Adrenal gland (tissue), 5 donors: ENCODE measurements at regions not wholly inside any gene's neighbourhood (a gene's known extent, or its start where the extent isn't known, plus 50 kb on each side); places are given as distances from the start of the nearest gene placed in this dataset.

Source experiments
- POLR2A ChIP-seq, 2 donors: fragments of 450-650 bp; IDR thresholded peaks; one replicate each; pipeline ENCODE4 v1.6.1; 2017; ENCODE audit warnings: antibody characterized with exemption in 2 of 2, mild to moderate bottlenecking in 2 of 2, moderate library complexity in 1 of 2
- TF ChIP-seq, protein P1 (sequence below), 6 experiments: fragments of 450-650 bp in 4 of 6; fragments of 200-600 bp in 2 of 6; sonication (generic) in 1 of 6; IDR thresholded peaks; 1 replicate in 5 of 6; 2 replicates in 1 of 6; pipeline versions ENCODE4 v1.5.1 to v1.8.0; 2016 to 2021; ENCODE audit warnings: antibody characterized with exemption in 6 of 6, mild to moderate bottlenecking in 2 of 6, moderate library complexity in 1 of 6
- donor health status: DM: no; HTN: no; CAD: no.

GRCh38 chr1:68930101-68930500, 433.2 kb upstream of the DEPDC1 start:
- TF ChIP-seq, protein P1, sequence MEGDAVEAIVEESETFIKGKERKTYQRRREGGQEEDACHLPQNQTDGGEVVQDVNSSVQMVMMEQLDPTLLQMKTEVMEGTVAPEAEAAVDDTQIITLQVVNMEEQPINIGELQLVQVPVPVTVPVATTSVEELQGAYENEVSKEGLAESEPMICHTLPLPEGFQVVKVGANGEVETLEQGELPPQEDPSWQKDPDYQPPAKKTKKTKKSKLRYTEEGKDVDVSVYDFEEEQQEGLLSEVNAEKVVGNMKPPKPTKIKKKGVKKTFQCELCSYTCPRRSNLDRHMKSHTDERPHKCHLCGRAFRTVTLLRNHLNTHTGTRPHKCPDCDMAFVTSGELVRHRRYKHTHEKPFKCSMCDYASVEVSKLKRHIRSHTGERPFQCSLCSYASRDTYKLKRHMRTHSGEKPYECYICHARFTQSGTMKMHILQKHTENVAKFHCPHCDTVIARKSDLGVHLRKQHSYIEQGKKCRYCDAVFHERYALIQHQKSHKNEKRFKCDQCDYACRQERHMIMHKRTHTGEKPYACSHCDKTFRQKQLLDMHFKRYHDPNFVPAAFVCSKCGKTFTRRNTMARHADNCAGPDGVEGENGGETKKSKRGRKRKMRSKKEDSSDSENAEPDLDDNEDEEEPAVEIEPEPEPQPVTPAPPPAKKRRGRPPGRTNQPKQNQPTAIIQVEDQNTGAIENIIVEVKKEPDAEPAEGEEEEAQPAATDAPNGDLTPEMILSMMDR (IDR thresholded peaks at IDR 0.05) = no peak
- TF ChIP-seq POLR2A (IDR thresholded peaks at IDR 0.05) = no peak
